ENCODE measurements at regions not wholly inside any gene's neighbourhood (a gene's known extent, or its start where the extent isn't known, plus 50 kb on each side); places are given as distances from the start of the nearest gene placed in this dataset.

- TF ChIP-seq SIX5 (IDR thresholded peaks at IDR 0.05; ENCODE audit: low read depth, low read length) = no peak
Observed at GRCh38 chr22:27399161-27399560, 402.4 kb downstream of the MN1 start (continued).

GRCh38 chr22:27400811-27401210 lies 400.7 kb downstream of the MN1 start:
- Histone ChIP-seq H2BK5ac (ENCODE audit: low read depth, low read length) (no peak overlapping the region), H3K56ac (replicated peaks; ENCODE audit: insufficient read length, low read depth, low read length) (no peak overlapping the region), H3K27me3 (replicated peaks in 1 of 4; ENCODE audit: control insufficient read depth in 3 of 4, extremely low read depth in 1 of 4, insufficient read depth in 3 of 4, low read length in 3 of 4) (no peaks in the 10 kb centered on the region), H4K5ac (ENCODE audit: insufficient read length, low read depth, low read length) (no peak overlapping the region), H3K4me3 (ENCODE audit: extremely low read depth in 1 of 4, insufficient read depth in 2 of 4, low read depth in 3 of 4, low read length in 4 of 4) (no peak overlapping the region), H3K4ac (replicated peaks; ENCODE audit: insufficient read length, low read depth, low read length) (no peak overlapping the region), H2BK20ac (ENCODE audit: low read length) (no peak overlapping the region), H4K91ac (replicated peaks; ENCODE audit: insufficient read length, low read length) (no peak overlapping the region), H3K4me1 (replicated peaks in 1 of 4; ENCODE audit: control insufficient read depth in 3 of 4, insufficient read depth in 4 of 4, low read length in 3 of 4) (no peaks in the 10 kb centered on the region), H4K8ac (ENCODE audit: extremely low read depth, insufficient read depth, low read length) (no peak overlapping the region), H3K9me3 (ENCODE audit: insufficient read depth in 2 of 2, low read depth in 1 of 2, low read length in 1 of 2) (no peaks in the 10 kb centered on the region), H3K36me3 (ENCODE audit: control insufficient read depth in 2 of 4, insufficient read depth in 4 of 4, low read length in 3 of 4) (no peaks in the 10 kb centered on the region), H3K27ac (ENCODE audit: low read depth, low read length) (no peak overlapping the region), H3K79me2 (ENCODE audit: control insufficient read depth in 1 of 2, insufficient read depth in 2 of 2, low read length in 2 of 2) (no peaks in the 10 kb centered on the region), H2BK120ac (replicated peaks; ENCODE audit: low read depth, low read length) (no peak overlapping the region), H2AFZ (ENCODE audit: low read length) (no peak overlapping the region), H3K4me2 (ENCODE audit: insufficient read depth in 1 of 2, low read depth in 2 of 2, low read length in 2 of 2) (no peak overlapping the region), H3K23ac (ENCODE audit: insufficient read length) (no peak overlapping the region), H3K23me2 (ENCODE audit: low read depth, low read length) (no peaks in the 10 kb centered on the region), H3K79me1 (ENCODE audit: low read depth, low read length) (no peaks in the 10 kb centered on the region), H2BK12ac (ENCODE audit: low read depth, low read length) (no peak overlapping the region), H3K9ac (replicated peaks in 1 of 4; ENCODE audit: extremely low read depth in 1 of 4, low read depth in 3 of 4, low read length in 3 of 4) (no peak overlapping the region), H2AK5ac (ENCODE audit: low read depth, low read length) (no peak overlapping the region), H2BK15ac (ENCODE audit: low read length) (no peak overlapping the region), H3K14ac (ENCODE audit: insufficient read length) (no peak overlapping the region), H3K18ac (ENCODE audit: extremely low read depth, low read length) (no peak overlapping the region), H4K20me1 (replicated peaks in 1 of 2; ENCODE audit: control insufficient read depth in 1 of 2, insufficient read depth in 2 of 2, low read length in 2 of 2) (no peaks in the 10 kb centered on the region)
- no peak for TF ChIP-seq FOSL1 (IDR thresholded peaks at IDR 0.05; ENCODE audit: insufficient read depth, low read depth, low read length)
- TF ChIP-seq HDAC6 (IDR thresholded peaks at IDR 0.05; ENCODE audit: low read depth, low read length) = no peak
- TF ChIP-seq CBX5 (IDR thresholded peaks at IDR 0.05; ENCODE audit: low read depth, low read length) = no peak
- TF ChIP-seq RFX5 (IDR thresholded peaks at IDR 0.05; ENCODE audit: borderline replicate concordance, low read depth, low read length) = no peak
- no peak for TF ChIP-seq E2F6 (IDR thresholded peaks at IDR 0.05)
- TF ChIP-seq RAD21 (IDR thresholded peaks at IDR 0.05 in 1 of 2, conservative IDR thresholded peaks at IDR 0.05 in 1 of 2; ENCODE audit: low read depth in 2 of 2, low read length in 2 of 2) = no peak
- TF ChIP-seq BACH1 (IDR thresholded peaks at IDR 0.05; ENCODE audit: low read length) = no peak
- TF ChIP-seq SP4 (IDR thresholded peaks at IDR 0.05; ENCODE audit: low read length) = no peak
- TF ChIP-seq KDM4A (IDR thresholded peaks at IDR 0.05; ENCODE audit: low read depth, low read length, severe bottlenecking) = no peak
- no peak for TF ChIP-seq EGR1 (IDR thresholded peaks at IDR 0.05; ENCODE audit: borderline replicate concordance, low read depth, low read length)
- TF ChIP-seq YY1 (IDR thresholded peaks at IDR 0.05; ENCODE audit: low read depth, low read length) = no peak
- DNase-seq (ENCODE audit: low read depth in 1 of 2, low spot score in 2 of 2) (no peak), FAIRE-seq (no peak)
- POLR2A ChIA-PET (ENCODE audit: partially characterized antibody) = no interaction called here
- 0% methylated on average over 1 of the region's 1 CpG; no CpG with 5 or more reads in 1 of the 2 experiments for WGBS, 2 experiments (ENCODE audit: extremely low coverage in 1 of 2, insufficient coverage in 1 of 2, insufficient read length in 1 of 2, insufficient replicate concordance in 2 of 2, low coverage in 1 of 2, low lambda C conversion rate in 2 of 2, missing lambda C conversion rate in 1 of 2)
- CTCF ChIA-PET (ENCODE audit: partially characterized antibody) = interaction anchor here (1.0 to 1.3 kb wide), 4 partner anchors 16 to 644 kb away, joined by 3 to 4 read pairs (median 3); no protein-coding TSS in a partner anchor

Data from H1 (cell line).